ENCODE measurements at regions not wholly inside any gene's neighbourhood (a gene's known extent, or its start where the extent isn't known, plus 50 kb on each side); places are given as distances from the start of the nearest gene placed in this dataset.
"Not testable (repeated sequence)": the region's sequence is repeated elsewhere in the genome, so short reads cannot be mapped to it uniquely, and the experiment has no call there.

DNA sequence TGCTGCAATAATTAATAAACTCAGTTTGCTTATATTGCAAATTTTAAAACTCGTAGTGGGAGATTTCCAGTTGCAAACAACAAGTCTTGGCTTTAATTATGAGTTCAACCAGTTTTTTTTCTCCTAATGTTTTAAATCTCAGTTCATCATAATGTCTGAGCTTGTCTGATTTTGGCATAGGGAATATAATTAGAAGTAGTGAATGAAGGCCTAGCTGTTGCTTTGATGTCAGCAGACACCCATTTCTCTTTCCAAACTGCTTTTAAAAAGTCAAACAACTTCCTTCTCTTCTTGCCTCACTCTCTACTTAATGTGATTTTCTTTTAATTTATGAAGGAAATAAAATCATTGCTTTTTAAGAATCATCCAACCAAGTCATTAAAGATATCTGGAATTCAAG is 1462.1 kb downstream of the DPP10 start:
- DNase-seq, result no peak

DNA sequence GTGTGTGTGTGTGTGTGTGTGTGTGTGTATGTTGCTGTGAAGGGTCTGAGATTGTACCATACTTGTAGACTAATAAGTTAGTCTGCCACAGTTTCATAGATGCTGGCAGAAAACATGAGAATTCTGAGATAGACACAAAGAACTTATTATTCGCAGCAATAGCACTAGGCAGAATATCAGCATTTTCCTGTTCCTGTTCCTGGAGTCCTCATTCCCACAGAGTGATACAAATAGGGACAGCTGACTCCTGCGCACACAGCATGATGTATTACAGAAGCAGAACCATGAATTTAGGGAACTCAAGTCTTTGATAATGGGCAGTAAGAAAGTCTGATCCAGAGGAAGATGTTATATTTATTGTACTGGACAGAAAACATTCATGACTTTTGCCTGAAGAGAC is 1466.3 kb downstream of the DPP10 start:
- no peak for DNase-seq

DNA sequence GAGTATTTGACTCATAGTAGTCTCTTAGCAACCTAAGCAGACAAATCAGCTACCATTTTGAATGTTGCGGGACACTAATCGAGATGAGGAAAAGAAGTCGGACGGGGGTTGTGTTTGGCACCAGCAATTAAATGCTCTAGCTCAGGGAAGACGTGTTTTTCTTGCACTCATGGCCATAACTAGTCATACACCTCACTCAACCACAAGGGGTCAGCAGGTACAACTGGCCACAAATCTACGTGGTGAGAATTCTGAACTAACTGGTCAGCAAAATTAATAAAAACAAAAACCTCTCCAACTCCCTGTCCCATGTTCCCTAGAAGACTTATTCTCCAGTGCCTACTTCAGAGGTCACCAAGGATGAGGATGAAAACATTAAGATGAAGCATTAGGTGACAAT is 1467.8 kb downstream of the DPP10 start:
- DNase-seq, result no peak

DNA sequence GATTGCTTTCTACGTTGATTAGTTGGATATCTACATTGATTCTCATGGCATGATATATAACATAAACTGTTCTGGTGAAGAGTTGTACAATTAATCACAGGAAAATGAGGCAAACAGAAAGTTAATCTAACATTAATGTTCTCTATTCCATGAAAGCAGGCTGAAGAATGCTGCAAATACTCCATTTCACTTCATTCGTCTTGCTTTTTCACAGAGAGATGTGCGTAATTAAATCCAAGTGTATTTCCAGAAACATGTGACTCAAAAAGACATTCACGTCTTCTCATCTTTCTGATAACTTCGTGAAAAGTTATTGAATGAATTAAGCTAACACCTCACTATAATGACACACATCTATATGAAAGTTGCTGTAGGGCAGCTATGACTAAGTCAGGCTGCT is 1471.5 kb downstream of the DPP10 start:
- no peak for DNase-seq

DNA sequence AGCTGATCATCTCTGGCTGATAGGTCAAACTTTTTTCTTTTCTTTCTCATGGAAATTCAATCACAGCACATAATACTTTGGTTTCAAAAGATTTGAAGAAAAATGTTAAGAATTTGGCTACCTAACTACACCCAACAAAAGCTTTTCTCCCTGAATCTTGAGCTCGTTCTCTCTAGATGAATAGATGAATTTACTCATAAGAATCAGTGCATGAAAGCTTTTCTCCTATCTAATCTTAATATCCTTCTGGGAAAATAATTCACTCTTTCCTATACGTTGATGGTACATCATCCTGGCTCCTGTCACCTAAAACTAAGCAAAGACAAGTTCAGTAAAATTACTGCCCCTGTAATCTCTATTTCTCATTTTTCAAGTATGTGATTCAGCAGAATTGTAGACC is 1479.1 kb downstream of the DPP10 start:
- DNase-seq, result no peak

DNA sequence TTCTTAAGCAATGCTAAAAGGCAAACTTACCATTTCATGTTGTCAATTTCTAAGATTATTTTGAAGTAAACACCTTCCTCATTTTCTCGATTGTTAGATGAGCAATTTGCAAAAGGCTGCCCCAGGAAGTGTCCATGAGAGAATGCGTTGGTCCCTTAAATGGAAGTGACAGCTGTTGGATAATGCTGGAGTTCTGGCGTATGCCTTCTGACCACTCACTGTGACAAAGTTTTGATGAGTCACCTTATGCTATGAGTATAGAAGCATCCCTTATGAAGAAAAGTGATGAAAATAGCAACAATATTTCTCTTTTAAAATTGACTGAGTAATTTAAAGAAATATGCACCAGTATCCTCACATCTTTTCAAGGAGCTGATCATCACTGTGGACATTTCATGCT is 1497.5 kb downstream of the DPP10 start:
- peak; percentile 3 for DNase-seq

DNA sequence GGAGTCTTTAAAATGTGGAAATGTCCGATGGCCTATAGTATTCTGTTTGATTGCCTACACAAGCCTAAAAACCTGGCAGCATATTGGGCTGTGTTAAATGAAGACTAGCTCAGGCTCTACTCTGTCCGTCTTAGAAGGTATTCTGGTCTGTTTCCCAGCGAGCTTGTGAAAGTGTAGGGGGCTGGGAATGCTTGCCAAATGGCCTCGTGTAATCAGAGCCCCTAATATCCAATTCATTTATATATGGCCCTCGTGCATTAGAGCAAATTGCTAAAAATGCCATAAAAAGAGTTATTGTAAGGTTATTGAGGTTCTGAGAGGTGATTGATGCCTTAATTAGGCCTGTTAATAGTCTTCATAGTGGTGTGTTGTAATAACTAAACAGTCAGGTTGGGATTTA is 1500.4 kb downstream of the DPP10 start:
- DNase-seq, result no peak

DNA sequence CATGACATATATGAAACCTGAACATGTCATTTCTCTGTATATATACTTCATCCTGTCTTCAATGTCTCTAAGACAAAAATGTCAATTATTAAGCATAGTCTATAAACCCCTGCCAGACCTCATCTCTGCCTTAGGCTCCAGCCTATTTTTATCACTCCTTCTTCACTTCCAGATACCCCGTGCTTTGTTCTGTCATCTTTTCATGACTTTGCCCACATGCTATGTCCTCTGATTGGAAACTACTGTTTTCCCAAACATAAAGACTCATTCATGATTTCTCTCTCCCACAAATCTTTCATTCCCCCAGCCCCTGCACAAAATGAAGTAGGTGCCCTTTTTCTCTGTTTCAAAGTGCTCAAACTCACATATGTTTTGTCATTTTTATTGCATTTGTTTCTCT is 1503.9 kb downstream of the DPP10 start:
- DNase-seq, result no peak

DNA sequence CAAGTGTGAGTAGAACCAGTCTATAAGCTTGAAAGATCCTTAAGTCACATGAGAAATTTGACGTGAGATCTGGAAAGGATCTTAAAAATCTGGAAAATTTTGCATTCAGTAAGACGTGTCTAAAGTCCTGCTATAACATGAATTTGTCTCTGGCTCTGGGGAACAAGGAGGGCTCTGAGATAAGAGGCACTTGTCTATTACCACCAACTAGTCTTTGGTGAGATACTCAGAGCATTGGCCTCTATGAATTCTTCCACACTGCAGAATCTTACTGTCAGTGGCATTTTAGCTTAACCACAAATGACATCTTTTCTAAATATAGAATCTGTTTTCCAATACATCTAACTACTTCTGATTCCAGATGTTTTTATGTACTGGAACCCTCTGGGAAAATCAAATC is 1504.5 kb downstream of the DPP10 start:
- no peak for DNase-seq

DNA sequence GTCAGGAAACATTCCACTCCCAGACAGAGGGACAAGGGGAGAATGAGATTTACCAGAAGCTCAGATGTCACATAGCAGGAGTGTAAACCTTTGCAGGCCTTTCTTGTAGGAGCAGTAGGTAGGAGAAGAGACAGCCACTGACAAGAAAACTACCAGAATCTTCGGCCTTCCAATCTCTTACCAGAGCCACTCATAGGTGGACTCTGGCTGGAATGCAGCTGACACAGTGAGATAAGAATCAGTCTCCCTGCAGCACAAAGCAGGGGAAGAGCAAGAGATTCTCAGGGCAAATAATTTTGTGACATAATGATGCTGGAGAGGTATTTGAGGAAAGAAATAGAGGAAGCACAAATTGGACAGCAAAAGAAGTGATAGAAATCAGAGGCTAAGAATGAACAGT is 1534.5 kb downstream of the DPP10 start:
- DNase-seq, result no peak

DNA sequence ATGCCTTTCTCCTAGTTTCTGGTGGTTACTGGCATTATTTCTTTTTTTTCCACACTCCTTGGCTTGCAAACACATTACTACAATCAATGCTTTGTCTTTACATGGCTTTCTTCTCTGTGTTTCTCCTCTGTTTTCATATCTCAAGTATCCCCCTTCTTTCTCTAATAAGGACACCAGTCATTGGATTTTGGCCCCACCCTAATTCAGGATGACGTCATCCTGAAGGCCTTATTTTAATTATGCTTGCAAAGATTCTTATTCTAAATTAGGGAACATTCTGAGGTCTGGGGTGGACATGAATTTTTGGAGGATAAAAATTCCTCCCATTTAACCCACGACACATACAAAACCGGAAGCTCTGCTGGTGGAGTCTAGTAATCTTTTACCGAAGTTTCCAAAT is 1556.6 kb downstream of the DPP10 start:
- no peak for DNase-seq

DNA sequence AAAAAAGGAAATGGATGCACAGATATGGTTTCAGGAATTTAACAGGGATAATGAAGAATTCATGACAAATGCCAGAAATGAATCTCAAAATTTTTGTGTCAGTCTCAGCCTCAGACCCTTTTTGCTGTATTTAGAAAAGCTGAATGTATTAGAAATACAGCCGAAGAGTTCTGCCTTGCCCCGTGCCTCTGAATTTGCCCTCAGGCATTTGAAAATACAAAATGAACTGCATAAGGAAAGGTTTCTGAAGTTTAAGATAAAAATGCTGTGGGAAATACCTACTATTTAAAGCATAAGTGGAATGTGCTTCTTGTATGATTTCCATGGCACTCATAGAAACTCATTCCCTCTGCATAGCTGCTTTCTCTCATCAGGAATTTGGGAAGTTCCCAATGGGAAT is 1580.6 kb downstream of the DPP10 start:
- DNase-seq, result no peak

DNA sequence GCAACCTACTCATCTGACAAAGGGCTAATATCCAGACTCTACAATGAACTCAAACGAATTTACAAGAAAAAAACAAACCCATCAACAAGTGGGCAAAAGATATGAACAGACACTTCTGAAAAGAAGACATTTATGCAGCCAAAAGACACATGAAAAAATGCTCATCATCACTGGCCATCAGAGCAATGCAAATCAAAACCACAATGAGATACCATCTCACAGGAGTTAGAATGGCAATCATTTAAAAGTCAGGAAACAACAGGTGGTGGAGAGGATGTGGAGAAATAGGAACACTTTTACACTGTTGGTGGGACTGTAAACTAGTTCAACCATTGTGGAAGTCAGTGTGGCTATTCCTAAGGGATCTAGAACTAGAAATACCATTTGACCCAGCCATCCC is 1596.3 kb downstream of the DPP10 start:
- not testable (repeated sequence) for DNase-seq

DNA sequence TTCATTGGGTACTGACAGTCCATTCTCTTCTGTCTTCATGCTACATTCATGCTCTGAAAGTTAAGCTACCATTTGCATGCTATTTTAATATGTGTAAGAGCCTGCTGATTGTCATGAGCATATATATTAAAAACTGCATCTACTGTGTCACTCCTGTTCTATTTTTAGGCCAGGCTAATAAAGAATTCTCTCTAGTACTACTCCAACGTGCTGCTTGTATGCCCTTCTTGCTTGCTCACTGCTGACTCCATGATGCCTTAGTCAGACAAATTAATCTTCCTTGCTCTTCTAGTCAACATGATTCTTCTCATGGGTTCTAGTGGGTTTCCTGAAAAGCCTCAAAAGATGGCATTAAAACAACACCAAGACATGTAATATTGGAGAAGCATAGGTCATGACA is 1600.1 kb downstream of the DPP10 start:
- DNase-seq, result no peak

DNA sequence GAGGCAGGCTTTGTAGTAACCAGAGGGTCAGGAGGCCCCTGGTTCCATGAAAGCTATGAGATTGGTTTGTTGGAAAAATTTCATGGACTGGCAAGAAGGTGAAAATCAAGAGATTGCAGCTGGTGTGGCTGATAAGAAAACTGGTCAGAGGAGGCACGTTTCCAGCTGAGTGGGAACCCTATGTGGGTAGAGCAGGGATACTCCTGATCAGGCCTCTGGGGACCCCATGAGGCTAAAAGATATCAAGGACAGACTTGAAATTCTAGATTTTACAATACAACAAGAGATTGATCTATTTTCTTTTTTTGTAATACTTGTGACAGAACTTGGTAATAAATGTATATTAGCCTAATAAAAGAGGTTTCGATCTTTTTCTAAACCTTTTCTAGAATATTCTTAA is 1615.1 kb downstream of the DPP10 start:
- no peak for DNase-seq

DNA sequence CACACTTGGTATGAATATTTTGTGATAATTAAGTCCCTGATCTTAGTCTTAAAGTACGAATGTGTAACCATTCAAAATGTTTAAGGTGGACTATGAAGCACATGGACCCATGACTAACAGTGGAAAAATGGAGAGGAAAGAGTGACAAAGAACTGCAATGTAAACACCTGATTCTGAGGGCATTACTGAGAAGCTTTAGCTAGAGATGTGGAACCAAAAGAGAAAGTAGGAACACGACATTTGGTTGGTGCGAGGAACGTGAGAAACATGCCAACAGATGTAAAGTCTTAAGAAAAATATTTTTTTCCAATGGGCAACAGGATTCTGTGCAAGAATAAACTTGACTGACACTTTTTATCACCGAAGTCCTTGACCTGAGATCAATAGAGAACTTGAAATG is 1618.6 kb downstream of the DPP10 start:
- no peak for DNase-seq

DNA sequence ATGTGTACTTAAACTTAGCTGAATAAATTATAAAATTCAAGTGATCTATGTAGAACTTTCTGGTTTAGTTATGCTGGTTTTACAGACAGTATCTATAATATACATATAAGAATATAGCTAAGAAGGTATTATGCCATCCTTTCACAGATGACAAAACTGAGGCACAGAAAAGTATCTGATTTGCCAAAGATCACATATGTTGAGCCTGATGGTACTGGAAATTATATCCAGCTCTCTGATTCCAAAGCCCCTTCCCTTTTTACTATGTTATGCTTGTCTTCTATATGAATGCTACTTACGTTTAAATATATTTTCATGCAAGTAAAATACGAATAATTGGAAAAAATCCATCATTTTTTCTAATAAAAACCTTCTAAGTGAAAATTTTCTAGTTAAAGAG is 1631.3 kb downstream of the DPP10 start:
- DNase-seq, result no peak

DNA sequence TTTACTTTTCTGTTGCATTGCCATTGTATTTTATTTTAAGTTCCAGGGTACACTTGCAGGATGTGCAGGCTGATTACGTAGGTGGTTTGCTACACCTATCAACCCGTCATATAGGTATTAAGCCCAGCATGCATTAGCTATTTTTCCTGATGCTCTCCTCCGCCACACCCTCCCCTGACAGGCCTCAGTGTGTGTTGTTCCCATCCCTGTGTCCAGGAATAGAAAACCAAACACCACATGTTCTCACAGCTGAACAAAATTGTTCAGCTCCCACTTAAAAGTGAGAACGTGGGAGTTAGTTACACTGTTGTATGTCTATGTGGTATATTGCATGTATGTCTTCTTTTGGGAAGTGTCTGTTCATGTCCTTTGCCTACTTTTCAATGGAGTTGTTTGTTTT is 1631.7 kb downstream of the DPP10 start:
- DNase-seq, result no peak

DNA sequence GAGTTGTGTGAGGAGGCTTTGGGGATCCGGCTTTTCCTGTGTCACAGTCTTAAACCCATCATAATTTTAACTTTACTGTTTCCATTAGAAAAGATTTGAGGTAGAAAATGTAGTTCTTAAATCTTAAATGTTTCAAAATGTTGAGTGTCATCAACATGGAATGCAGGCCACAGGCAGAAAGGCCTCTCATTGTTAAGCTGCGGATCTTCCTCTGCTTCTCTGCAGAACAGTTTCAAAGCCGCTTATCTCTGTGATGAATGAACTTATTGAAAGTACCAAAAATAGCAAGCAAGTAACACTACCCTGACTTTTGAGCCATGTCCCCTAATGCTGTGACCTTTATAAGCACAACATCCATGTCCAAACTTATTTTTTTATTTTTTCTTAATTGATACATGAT is 1645.8 kb downstream of the DPP10 start:
- no peak for DNase-seq

DNA sequence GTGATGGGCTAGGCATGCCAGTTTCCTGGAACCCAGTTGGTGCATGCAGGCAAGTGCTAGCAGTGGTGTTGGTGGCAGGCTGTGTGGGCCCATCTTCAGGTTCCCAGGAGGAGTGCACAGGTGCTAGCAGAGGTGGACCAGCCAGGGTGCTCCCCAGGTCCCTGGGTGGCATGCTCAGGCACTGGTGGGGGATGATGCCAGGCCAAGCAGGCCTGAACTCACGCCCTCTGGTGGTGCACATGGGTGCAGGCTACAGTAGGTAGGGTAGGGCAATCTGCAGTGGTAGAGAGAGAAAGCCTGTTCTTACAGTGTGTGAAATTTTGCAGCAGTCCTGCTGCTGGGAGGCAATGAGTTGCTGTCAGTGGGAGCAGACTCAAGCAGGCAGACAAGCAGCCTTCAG is 1651.8 kb downstream of the DPP10 start:
- DNase-seq, result no peak

DNA sequence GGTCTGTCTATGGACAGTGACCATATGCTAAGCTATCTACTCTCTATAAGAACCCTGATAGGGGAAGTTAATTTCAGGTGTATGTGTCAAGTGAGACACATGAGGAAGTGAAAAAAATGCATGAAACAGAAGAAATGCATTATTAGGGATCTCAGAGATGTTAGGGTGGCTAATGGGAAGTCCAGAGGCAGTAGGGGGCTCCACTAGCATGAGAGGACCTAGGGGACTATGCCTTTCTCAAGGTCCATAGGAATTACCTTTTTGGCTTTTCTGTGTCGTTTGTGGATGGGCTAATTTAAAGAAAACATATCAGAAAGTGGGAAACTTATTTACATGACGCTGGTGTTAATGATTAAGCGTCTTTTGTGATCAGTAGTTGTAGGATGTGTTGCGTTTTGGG is 1653.2 kb downstream of the DPP10 start:
- no peak for DNase-seq

DNA sequence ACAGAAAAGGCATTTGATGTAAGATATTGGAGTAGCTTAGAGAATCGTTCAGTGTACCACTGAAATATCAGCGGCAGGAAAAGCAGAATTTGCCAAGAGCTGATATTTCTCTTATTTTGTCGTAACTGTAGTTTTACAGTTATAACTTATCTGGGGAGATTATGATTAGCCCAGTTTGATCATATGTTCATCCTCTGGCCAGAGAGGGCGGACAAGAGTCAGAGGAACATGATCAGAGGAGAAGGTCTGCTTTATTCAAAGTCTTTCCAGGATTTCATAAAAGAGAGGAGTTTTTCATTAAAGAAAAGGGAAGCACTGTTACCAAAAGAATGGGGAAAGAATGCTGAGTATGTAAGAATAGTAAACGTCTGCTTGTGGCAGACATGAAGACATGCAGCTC is 1655.6 kb downstream of the DPP10 start:
- DNase-seq, result no peak

DNA sequence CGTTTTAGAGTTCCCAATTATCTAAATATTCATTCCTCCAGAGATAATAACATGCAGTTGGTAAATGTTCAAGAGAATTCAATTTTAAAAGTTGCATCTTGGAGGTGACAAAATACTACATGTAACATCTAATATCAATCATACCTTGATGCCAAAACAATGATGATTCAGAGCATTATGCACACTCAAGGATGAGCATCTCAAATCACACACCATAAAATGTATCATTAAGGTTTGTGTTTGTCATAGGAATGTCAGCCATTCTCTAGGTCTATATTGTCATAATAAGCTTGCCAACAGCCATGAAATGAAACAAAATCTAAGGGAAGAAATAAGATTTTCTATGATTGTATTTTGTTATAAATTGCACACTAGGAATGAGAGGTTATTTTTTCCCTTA is 1667.0 kb downstream of the DPP10 start:
- no peak for DNase-seq

DNA sequence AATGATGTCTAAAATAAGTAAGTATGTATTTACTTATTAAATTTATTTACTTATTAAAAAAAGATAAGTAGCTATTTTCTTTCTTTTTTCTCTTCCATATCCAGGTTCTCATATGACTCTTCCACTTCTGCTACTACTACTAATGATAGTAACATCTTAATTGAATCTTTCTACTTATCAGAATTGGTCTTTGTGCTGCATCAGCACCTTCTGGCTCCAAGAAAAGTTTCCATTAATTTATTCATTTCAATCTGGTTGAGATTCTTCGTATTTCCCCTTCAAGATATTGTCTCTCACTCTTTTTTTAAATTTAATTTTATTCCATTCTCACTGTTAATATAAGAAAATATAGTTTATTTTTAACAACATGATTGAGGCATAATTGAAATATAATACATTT is 1675.4 kb downstream of the DPP10 start:
- no peak for DNase-seq

DNA sequence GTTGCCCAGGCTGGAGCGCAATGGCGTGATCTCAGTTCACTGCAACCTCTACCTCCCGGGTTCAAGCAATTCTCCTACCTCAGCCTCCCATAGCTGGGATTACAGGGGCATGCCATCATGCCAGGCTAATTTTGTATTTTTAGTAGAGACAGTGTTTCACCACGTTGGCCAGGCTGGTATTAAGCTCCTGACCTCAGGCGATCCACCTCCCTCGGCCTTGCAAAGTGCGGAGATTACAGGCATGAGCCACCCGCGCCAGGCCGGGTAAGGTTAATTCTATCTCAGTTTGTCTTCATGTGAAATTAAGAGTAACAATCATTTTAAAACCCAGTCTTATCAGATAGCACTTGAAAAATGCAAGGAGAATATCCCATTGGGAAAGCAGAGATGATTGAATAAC is 1681.7 kb upstream of the DDX18 start:
- DNase-seq, result no peak

DNA sequence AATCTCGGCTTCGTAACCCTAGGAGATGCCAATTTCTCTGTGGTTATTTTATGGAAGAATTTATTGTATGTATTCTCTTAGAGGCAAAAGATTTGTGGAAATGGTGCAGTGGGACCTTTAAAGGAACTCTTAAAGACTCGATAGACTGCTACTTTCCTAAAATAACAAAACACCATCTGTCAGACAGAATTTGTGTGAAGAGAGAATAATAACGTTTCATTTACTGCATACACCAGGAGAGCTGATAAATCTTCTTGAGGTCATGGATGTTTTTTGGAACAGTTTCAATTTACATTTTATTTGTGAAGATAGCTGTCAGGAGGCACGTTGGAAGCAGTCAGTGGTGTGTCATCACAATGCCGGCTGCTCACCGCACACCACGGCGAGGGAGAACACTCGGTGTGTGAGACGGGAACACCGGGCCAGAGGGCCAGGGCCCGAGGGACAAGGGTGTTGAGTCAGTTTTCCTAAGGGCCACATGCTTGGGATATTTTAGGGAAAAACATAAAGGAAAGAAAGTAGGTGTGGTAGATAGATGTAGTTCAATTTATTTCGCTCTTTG is 1681.0 kb upstream of the DDX18 start:
- no peak for DNase-seq

Measured in NCI-H524 treated with DMSO at 0.1 percent for 48 hours (cell line).